ENCODE measurements at regions not wholly inside any gene's neighbourhood (a gene's known extent, or its start where the extent isn't known, plus 50 kb on each side); places are given as distances from the start of the nearest gene placed in this dataset.

DNA sequence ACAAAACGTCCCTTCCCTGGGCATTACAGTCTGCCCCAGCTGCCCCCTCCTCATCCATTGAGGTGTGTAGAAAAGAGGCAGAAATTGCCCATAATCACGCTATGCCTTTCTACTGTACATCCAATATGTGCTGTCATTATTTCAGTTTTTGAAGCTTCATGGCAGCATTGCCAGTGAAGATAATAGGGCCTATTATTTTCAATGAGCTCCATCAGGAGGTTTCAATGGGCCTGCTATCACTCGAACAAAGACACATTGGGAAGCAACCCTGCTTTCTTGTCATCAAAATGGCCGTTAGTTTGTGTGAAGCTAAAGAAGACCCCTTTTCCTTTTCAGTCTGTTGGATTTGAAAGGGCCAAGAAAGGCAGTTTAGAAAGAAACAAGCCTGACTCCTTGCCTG lies 653.8 kb downstream of the NOVA1 start:
- no peak overlapping the region for H3K4me3 ChIP-seq (ENCODE audit: insufficient read length, low read depth)
- H3K9ac ChIP-seq (ENCODE audit: insufficient read length, low read depth): no peak overlapping the region
- H3K36me3 ChIP-seq (ENCODE audit: insufficient read depth, insufficient read length, low read length): no peaks in the 10 kb centered on the region
- no peaks in the 10 kb centered on the region for H3K9me3 ChIP-seq (ENCODE audit: insufficient read depth, low read length)
- DNase-seq (ENCODE audit: low read depth, low spot score): no peak
- no peaks in the 10 kb centered on the region for H3K4me1 ChIP-seq (ENCODE audit: insufficient read depth, insufficient read length)
- TF ChIP-seq ZNF274 (IDR thresholded peaks at IDR 0.05; ENCODE audit: low read depth, low read length): no peak
- no peak for TF ChIP-seq YY1 (IDR thresholded peaks at IDR 0.05; ENCODE audit: insufficient read depth, insufficient read length)
- no peak for TF ChIP-seq SUZ12 (IDR thresholded peaks at IDR 0.05; ENCODE audit: extremely low read depth, insufficient read depth, insufficient read length)
- no peaks in the 10 kb centered on the region for H3K27me3 ChIP-seq (ENCODE audit: insufficient read depth, insufficient read length)

DNA sequence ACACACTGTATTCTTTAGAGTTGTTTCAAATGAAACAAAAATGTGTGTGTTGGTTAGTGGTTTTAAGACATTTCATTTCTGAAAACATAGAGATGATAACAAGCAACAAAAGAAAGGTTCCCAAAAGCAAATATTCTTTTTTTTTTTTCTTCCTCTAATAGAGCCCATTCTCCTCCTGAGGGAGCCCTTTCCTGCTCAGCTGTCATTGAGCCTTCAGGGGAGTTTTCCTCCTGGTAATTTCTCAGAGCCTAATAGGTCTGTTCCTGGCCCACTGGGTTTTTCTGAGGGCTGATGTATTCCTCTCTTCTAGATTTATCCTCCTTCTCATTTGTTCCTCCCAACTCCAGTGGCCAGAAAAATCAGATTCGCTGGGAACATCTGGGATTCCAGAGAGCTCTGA lies 654.5 kb downstream of the NOVA1 start:
- no peak for TF ChIP-seq SUZ12 (IDR thresholded peaks at IDR 0.05; ENCODE audit: extremely low read depth, insufficient read depth, insufficient read length)
- TF ChIP-seq ZNF274 (IDR thresholded peaks at IDR 0.05; ENCODE audit: low read depth, low read length): no peak
- TF ChIP-seq YY1 (IDR thresholded peaks at IDR 0.05; ENCODE audit: insufficient read depth, insufficient read length): no peak
- DNase-seq (ENCODE audit: low read depth, low spot score): no peak

DNA sequence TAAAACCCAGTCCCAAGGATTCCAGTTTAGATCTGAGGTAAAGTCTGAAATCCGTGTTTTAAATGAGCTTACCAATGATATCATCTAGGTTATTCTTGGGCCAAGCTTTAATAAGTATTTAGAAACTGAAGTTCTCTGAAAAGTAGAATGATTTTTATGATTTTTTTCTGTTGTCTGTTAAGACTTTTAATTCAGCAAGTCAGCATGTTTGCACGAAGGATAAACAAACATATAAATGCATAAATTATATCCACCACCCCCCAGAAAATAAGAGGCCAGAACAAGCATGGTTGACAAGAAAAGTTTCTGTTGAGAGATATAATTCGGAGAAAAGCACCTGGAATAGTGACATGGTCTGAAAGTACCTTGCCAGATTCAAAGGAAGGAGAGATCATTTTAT lies 655.7 kb downstream of the NOVA1 start:
- Histone ChIP-seq H3K4me1 (ENCODE audit: insufficient read depth, insufficient read length) (no peaks in the 10 kb centered on the region), H3K9ac (ENCODE audit: insufficient read length, low read depth) (no peak overlapping the region), H3K36me3 (ENCODE audit: insufficient read depth, insufficient read length, low read length) (no peaks in the 10 kb centered on the region), H3K27me3 (ENCODE audit: insufficient read depth, insufficient read length) (no peaks in the 10 kb centered on the region), H3K4me3 (ENCODE audit: insufficient read length, low read depth) (no peak overlapping the region), H3K9me3 (ENCODE audit: insufficient read depth, low read length) (no peaks in the 10 kb centered on the region)
- TF ChIP-seq YY1 (IDR thresholded peaks at IDR 0.05; ENCODE audit: insufficient read depth, insufficient read length): no peak
- no peak for TF ChIP-seq SUZ12 (IDR thresholded peaks at IDR 0.05; ENCODE audit: extremely low read depth, insufficient read depth, insufficient read length)
- no peak for TF ChIP-seq ZNF274 (IDR thresholded peaks at IDR 0.05; ENCODE audit: low read depth, low read length)
- no peak for DNase-seq (ENCODE audit: low read depth, low spot score)

More for the DNA sequence above, 654.5 kb downstream of the NOVA1 start:
- H3K27me3 ChIP-seq (ENCODE audit: insufficient read depth, insufficient read length): no peaks in the 10 kb centered on the region
- no peaks in the 10 kb centered on the region for H3K36me3 ChIP-seq (ENCODE audit: insufficient read depth, insufficient read length, low read length)
- no peak overlapping the region for H3K9ac ChIP-seq (ENCODE audit: insufficient read length, low read depth)
- H3K4me3 ChIP-seq (ENCODE audit: insufficient read length, low read depth): no peak overlapping the region
- H3K9me3 ChIP-seq (ENCODE audit: insufficient read depth, low read length): no peaks in the 10 kb centered on the region
- H3K4me1 ChIP-seq (ENCODE audit: insufficient read depth, insufficient read length): no peaks in the 10 kb centered on the region

DNA sequence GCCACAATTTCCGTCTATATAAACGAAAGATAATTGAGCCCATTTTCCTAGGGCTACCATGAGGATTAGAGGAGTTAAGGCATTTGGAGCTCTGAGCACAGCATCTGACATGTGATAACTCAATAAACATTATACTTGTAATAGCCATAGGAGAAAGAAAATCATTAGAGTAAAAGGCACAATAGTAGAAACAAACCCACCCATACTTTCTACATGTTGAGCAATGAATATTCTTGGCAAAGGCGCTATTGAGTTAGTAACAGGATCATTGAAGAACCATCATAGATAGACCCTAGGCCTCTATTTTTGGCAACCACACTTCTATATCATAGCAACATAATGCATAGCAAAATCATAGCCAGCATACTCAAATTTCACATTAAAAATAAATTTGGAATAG lies 664.1 kb downstream of the NOVA1 start:
- H3K36me3 ChIP-seq (ENCODE audit: insufficient read depth, insufficient read length, low read length): no peaks in the 10 kb centered on the region
- no peaks in the 10 kb centered on the region for H3K27me3 ChIP-seq (ENCODE audit: insufficient read depth, insufficient read length)
- no peak overlapping the region for H3K4me3 ChIP-seq (ENCODE audit: insufficient read length, low read depth)
- DNase-seq (ENCODE audit: low read depth, low spot score): no peak
- no peak for TF ChIP-seq ZNF274 (IDR thresholded peaks at IDR 0.05; ENCODE audit: low read depth, low read length)
- TF ChIP-seq YY1 (IDR thresholded peaks at IDR 0.05; ENCODE audit: insufficient read depth, insufficient read length): no peak
- TF ChIP-seq SUZ12 (IDR thresholded peaks at IDR 0.05; ENCODE audit: extremely low read depth, insufficient read depth, insufficient read length): no peak
- no peaks in the 10 kb centered on the region for H3K9me3 ChIP-seq (ENCODE audit: insufficient read depth, low read length)
- H3K9ac ChIP-seq (ENCODE audit: insufficient read length, low read depth): no peak overlapping the region
- no peaks in the 10 kb centered on the region for H3K4me1 ChIP-seq (ENCODE audit: insufficient read depth, insufficient read length)

DNA sequence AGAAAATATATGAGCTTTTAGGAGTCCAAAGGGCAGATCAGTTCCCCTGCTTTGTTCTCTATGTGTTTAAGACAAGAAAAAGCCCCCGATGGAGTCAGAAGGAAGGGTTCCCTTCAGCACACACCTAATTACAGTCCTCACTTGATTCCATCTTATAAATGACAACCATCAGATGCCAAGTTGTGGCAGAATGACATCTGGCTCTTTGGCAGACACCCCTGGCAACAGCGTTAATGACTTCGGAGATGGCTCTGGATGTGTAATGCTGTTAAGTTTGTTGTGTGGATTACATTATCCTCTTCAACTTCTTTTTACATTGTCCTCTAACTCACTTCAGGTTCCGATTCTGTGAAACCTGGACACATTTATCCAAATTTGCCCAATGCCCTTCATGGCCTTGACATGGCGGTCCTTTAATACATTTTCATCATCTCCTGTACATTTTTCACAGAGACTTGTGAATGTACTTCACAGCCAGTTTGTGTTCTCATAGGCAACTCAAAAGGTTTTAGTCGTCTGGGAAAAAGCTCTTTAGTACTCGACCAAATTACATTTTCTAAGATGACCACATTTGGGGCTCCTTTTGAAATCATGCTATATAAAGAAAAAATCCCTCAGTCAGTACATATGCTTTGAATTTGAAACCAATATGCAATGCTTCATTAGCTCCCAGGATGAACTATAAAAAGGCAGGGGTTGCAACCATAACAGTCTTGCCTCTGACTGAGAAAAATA lies 667.8 kb downstream of the NOVA1 start:
- TF ChIP-seq ZNF274 (IDR thresholded peaks at IDR 0.05; ENCODE audit: low read depth, low read length): no peak
- TF ChIP-seq YY1 (IDR thresholded peaks at IDR 0.05; ENCODE audit: insufficient read depth, insufficient read length): no peak
- no peak for TF ChIP-seq SUZ12 (IDR thresholded peaks at IDR 0.05; ENCODE audit: extremely low read depth, insufficient read depth, insufficient read length)

DNA sequence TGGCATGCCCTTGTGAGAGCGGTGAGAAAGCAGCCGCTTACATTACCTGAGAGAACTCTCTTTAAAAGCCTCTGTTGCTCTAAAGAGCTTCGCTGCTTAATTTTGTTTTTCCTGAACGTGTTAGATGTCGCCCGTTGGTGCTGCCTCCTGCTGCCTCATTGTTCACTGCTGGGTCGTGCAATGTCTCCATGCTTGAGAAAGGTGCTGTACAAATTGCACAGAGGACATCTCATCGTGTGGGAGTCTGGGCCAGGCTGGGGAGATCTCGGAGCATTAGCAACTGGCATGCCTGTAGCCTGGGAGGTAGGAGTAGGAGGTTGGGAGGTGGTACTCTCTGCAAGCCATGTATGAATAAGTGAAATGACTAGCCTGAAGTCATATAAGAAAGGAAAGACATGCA lies 686.0 kb downstream of the NOVA1 start:
- no peaks in the 10 kb centered on the region for H3K27me3 ChIP-seq (ENCODE audit: insufficient read depth, insufficient read length)
- no peak for TF ChIP-seq ZNF274 (IDR thresholded peaks at IDR 0.05; ENCODE audit: low read depth, low read length)
- TF ChIP-seq SUZ12 (IDR thresholded peaks at IDR 0.05; ENCODE audit: extremely low read depth, insufficient read depth, insufficient read length): no peak
- no peak for TF ChIP-seq YY1 (IDR thresholded peaks at IDR 0.05; ENCODE audit: insufficient read depth, insufficient read length)
- no peaks in the 10 kb centered on the region for H3K4me1 ChIP-seq (ENCODE audit: insufficient read depth, insufficient read length)
- no peak overlapping the region for H3K9ac ChIP-seq (ENCODE audit: insufficient read length, low read depth)
- no peaks in the 10 kb centered on the region for H3K36me3 ChIP-seq (ENCODE audit: insufficient read depth, insufficient read length, low read length)
- DNase-seq (ENCODE audit: low read depth, low spot score): no peak
- no peaks in the 10 kb centered on the region for H3K9me3 ChIP-seq (ENCODE audit: insufficient read depth, low read length)
- no peak overlapping the region for H3K4me3 ChIP-seq (ENCODE audit: insufficient read length, low read depth)

More for the DNA sequence above, 667.8 kb downstream of the NOVA1 start:
- H3K4me3 ChIP-seq (ENCODE audit: insufficient read length, low read depth): no peak overlapping the region
- H3K9ac ChIP-seq (ENCODE audit: insufficient read length, low read depth): no peak overlapping the region
- H3K36me3 ChIP-seq (ENCODE audit: insufficient read depth, insufficient read length, low read length): no peaks in the 10 kb centered on the region
- no peaks in the 10 kb centered on the region for H3K27me3 ChIP-seq (ENCODE audit: insufficient read depth, insufficient read length)
- H3K4me1 ChIP-seq (ENCODE audit: insufficient read depth, insufficient read length): no peaks in the 10 kb centered on the region
- DNase-seq (ENCODE audit: low read depth, low spot score): no peak
- H3K9me3 ChIP-seq (ENCODE audit: insufficient read depth, low read length): no peaks in the 10 kb centered on the region

DNA sequence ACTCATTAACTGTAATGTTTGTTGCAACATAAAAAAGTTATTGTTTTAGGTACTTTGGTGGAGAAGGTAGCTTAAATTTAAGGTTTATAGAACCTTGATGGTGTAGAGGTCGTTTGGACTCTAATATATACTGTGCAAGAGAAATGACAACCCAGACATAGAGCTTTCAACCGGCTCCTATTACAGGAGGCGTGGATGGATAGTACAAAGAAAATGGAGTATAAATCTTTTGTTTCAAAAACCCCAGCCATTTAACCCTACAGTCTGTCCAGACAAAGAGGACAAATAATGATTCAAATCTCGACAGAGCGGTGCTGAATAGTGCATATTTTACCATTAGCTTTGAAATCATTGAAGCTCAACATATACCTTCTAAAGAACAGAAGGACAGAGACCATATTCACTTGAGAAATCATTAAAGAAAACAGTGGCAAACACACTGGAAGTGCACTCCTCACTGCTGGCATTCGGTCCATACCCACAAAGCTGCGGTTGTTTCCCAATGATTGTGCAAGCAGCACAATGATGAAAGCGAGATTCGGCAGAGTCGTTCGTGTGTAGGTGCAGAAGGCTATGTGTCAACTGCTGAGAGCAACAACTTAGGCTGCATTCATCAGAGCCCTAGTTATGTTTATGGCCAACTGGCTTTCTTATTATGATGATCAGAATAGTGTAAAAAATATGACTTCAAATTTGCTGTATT lies 688.6 kb downstream of the NOVA1 start:
- Histone ChIP-seq H3K4me1 (ENCODE audit: insufficient read depth, insufficient read length) (no peaks in the 10 kb centered on the region), H3K36me3 (ENCODE audit: insufficient read depth, insufficient read length, low read length) (no peaks in the 10 kb centered on the region), H3K4me3 (ENCODE audit: insufficient read length, low read depth) (no peak overlapping the region), H3K9ac (ENCODE audit: insufficient read length, low read depth) (no peak overlapping the region), H3K9me3 (ENCODE audit: insufficient read depth, low read length) (no peaks in the 10 kb centered on the region), H3K27me3 (ENCODE audit: insufficient read depth, insufficient read length) (no peaks in the 10 kb centered on the region)
- DNase-seq (ENCODE audit: low read depth, low spot score): no peak
- TF ChIP-seq ZNF274 (IDR thresholded peaks at IDR 0.05; ENCODE audit: low read depth, low read length) (no peak), YY1 (IDR thresholded peaks at IDR 0.05; ENCODE audit: insufficient read depth, insufficient read length) (no peak), SUZ12 (IDR thresholded peaks at IDR 0.05; ENCODE audit: extremely low read depth, insufficient read depth, insufficient read length) (no peak)
